ENCODE measurements at regions not wholly inside any gene's neighbourhood (a gene's known extent, or its start where the extent isn't known, plus 50 kb on each side); places are given as distances from the start of the nearest gene placed in this dataset.

- no peak for ATAC-seq
- peaks cover 3% of the 10 kb centered on the region for H3K4me1 ChIP-seq
- TF ChIP-seq CTCF (IDR thresholded peaks at IDR 0.05): no peak
- no peaks in the 10 kb centered on the region for H3K36me3 ChIP-seq
- no peak overlapping the region for H3K27ac ChIP-seq
- intact Hi-C loops (cut with DNase I): no loop called here
- no peaks in the 10 kb centered on the region for H3K27me3 ChIP-seq (ENCODE audit: low read depth)
- no peak for DNase-seq
- no peak overlapping the region for H3K4me3 ChIP-seq
- H3K9me3 ChIP-seq: no peaks in the 10 kb centered on the region
Observed at GRCh38 chr3:8283193-8283592, 218.4 kb upstream of the LMCD1 start.

- Histone ChIP-seq H3K4me1 (peaks cover 3% of the 10 kb centered on the region), H3K4me3 (no peak overlapping the region), H3K27ac (no peak overlapping the region), H3K36me3 (no peaks in the 10 kb centered on the region), H3K27me3 (ENCODE audit: low read depth) (no peaks in the 10 kb centered on the region), H3K9me3 (no peaks in the 10 kb centered on the region)
- DNase-seq (no peak), ATAC-seq (no peak)
- TF ChIP-seq CTCF (IDR thresholded peaks at IDR 0.05): no peak
- intact Hi-C loops (cut with DNase I): no loop called here
Observed at GRCh38 chr3:8286086-8286485, 215.5 kb upstream of the LMCD1 start.

- Histone ChIP-seq H3K27ac (no peak overlapping the region), H3K9me3 (no peaks in the 10 kb centered on the region), H3K4me3 (no peak overlapping the region), H3K36me3 (no peaks in the 10 kb centered on the region), H3K4me1 (peaks cover 3% of the 10 kb centered on the region), H3K27me3 (ENCODE audit: low read depth) (no peaks in the 10 kb centered on the region)
- intact Hi-C loops (cut with DNase I): no loop called here
- no peak for ATAC-seq
- TF ChIP-seq CTCF (IDR thresholded peaks at IDR 0.05): no peak
- no peak for DNase-seq
Observed at GRCh38 chr3:8286749-8287148, 214.9 kb upstream of the LMCD1 start.

GRCh38 chr3:8290611-8291010, 211.0 kb upstream of the LMCD1 start:
- H3K4me3 ChIP-seq: no peak overlapping the region
- DNase-seq (no peak), ATAC-seq (no peak)
- H3K36me3 ChIP-seq: no peaks in the 10 kb centered on the region
- intact Hi-C loops (cut with DNase I): no loop called here
- no peaks in the 10 kb centered on the region for H3K4me1 ChIP-seq
- no peak overlapping the region for H3K27ac ChIP-seq
- TF ChIP-seq CTCF (IDR thresholded peaks at IDR 0.05): no peak
- no peaks in the 10 kb centered on the region for H3K27me3 ChIP-seq (ENCODE audit: low read depth)
- no peaks in the 10 kb centered on the region for H3K9me3 ChIP-seq

GRCh38 chr3:8296461-8296860, 205.2 kb upstream of the LMCD1 start:
- ATAC-seq (no peak), DNase-seq (no peak)
- Histone ChIP-seq H3K4me3 (no peak overlapping the region), H3K9me3 (no peaks in the 10 kb centered on the region), H3K36me3 (no peaks in the 10 kb centered on the region), H3K27me3 (ENCODE audit: low read depth) (no peaks in the 10 kb centered on the region), H3K27ac (no peak overlapping the region), H3K4me1 (no peaks in the 10 kb centered on the region)
- no peak for TF ChIP-seq CTCF (IDR thresholded peaks at IDR 0.05)
- intact Hi-C loops (cut with DNase I): no loop called here

Data from lower lobe of right lung (tissue), 2 donors.